Stimulated activated CD4-positive, alpha-beta T cell treated with anti-CD3 and anti-CD28 coated beads, Interleukin-4, amount 100 ng/mL, for 1 hour (primary cell): ENCODE measurements at regions not wholly inside any gene's neighbourhood (a gene's known extent, or its start where the extent isn't known, plus 50 kb on each side); places are given as distances from the start of the nearest gene placed in this dataset.

ENCODE experiments used
- DNase-seq: peaks from one replicate; pipeline ENCODE4 v3.0.0-alpha.2; 2020

- no peak for DNase-seq
These were observed 59.0 kb upstream of the ZNF726 start for GRCh38 chr19:23855676-23856075.

GRCh38 chr19:23851966-23852365 is 62.7 kb upstream of the ZNF726 start:
- no peak for DNase-seq

- DNase-seq, result no peak
These were observed 74.1 kb upstream of the ZNF681 start for GRCh38 chr19:23832717-23833327.

DNA sequence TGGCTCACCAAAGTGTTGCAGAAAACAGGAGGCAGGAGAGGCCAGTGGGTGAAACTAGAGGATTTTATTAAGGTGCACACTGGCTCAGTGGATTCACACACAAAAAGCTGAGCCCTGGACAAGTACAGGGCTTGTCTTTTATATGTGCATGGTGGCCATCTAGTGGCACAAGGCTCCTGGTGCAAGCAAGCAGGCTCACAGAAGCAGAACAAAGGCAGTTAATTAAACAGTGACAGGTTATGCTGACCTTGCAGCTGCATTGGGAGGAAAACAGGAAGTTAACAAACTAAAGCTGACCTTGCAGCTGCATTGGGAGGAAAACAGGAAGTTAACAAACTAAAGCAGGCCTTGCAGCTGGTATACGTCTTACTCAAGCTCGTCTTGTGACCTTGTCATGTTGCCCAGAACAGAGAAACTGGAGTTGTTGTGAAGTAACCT is 65.3 kb upstream of the ZNF681 start:
- DNase-seq, result no peak

DNA sequence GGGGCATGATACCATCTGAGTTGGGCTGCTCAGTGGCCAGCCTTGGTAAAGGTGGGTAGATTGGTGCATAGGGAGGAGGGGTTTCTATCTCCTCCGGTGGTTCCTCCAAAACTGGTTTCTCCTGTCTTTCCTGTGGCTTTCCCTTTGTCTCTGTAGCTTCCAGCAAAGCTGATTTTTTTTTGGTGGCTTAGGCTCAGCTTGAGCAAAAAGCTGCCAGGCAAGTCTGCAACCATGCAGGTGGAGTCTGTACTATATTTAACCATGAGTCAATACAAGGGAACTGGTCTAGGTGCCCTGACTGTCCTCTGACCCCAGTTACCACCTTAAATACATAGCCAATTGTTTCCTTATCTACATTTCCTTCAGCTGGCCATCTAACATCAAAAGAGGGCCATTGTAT is 64.0 kb upstream of the ZNF681 start:
- DNase-seq, result no peak

- peak; percentile 36 for DNase-seq
These were observed 58.8 kb upstream of the ZNF681 start for GRCh38 chr19:23817519-23817918.

GRCh38 chr19:23810496-23810895 is 51.8 kb upstream of the ZNF681 start:
- DNase-seq, result no peak
